ENCODE measurements at regions not wholly inside any gene's neighbourhood (a gene's known extent, or its start where the extent isn't known, plus 50 kb on each side); places are given as distances from the start of the nearest gene placed in this dataset.

DNA sequence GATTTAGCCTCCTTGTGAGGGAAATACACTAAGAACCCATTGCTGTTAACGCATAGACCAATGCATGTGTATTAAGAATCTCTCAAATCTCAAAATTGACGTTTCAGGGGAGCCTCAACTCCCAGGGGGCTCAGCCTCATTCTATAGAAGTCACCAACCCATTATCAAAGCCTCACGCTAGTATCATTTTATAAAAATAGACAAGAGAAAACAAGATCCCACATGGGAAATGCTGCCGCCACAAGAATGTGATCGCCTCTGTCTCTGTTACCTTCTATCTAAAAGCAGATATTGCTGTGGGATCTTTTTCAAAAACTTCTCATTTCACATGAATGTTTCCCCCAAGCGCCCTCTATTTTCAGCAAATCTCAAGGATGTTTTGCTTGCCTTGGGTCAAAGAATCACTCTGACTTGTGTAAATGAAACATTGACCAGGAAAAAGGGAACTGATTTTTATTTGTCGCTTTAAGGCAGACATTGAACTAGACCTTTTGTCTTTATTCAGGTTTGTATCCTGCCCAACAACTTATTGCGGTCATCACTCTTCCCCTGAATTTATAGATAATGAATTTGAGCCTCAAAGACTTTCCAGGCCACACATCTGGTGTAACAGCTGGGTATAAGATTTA, 679.0 kb upstream of the ID2 start (continued):
- TF ChIP-seq ZNF302 (tag by site-specific recombination; IDR thresholded peaks at IDR 0.05; ENCODE audit: low read depth): no peak
- TF ChIP-seq KLF8 (tag by site-specific recombination; IDR thresholded peaks at IDR 0.05): no peak
- TF ChIP-seq, protein P1, sequence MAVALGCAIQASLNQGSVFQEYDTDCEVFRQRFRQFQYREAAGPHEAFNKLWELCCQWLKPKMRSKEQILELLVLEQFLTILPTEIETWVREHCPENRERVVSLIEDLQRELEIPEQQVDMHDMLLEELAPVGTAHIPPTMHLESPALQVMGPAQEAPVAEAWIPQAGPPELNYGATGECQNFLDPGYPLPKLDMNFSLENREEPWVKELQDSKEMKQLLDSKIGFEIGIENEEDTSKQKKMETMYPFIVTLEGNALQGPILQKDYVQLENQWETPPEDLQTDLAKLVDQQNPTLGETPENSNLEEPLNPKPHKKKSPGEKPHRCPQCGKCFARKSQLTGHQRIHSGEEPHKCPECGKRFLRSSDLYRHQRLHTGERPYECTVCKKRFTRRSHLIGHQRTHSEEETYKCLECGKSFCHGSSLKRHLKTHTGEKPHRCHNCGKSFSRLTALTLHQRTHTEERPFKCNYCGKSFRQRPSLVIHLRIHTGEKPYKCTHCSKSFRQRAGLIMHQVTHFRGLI (tag by site-specific recombination; IDR thresholded peaks at IDR 0.05): no peak
- TF ChIP-seq, protein P2, sequence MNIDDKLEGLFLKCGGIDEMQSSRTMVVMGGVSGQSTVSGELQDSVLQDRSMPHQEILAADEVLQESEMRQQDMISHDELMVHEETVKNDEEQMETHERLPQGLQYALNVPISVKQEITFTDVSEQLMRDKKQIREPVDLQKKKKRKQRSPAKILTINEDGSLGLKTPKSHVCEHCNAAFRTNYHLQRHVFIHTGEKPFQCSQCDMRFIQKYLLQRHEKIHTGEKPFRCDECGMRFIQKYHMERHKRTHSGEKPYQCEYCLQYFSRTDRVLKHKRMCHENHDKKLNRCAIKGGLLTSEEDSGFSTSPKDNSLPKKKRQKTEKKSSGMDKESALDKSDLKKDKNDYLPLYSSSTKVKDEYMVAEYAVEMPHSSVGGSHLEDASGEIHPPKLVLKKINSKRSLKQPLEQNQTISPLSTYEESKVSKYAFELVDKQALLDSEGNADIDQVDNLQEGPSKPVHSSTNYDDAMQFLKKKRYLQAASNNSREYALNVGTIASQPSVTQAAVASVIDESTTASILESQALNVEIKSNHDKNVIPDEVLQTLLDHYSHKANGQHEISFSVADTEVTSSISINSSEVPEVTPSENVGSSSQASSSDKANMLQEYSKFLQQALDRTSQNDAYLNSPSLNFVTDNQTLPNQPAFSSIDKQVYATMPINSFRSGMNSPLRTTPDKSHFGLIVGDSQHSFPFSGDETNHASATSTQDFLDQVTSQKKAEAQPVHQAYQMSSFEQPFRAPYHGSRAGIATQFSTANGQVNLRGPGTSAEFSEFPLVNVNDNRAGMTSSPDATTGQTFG (tag by site-specific recombination; IDR thresholded peaks at IDR 0.05; ENCODE audit: borderline replicate concordance): no peak
- no peak for TF ChIP-seq ZNF660 (tag by site-specific recombination; IDR thresholded peaks at IDR 0.05)
- TF ChIP-seq, protein P3, sequence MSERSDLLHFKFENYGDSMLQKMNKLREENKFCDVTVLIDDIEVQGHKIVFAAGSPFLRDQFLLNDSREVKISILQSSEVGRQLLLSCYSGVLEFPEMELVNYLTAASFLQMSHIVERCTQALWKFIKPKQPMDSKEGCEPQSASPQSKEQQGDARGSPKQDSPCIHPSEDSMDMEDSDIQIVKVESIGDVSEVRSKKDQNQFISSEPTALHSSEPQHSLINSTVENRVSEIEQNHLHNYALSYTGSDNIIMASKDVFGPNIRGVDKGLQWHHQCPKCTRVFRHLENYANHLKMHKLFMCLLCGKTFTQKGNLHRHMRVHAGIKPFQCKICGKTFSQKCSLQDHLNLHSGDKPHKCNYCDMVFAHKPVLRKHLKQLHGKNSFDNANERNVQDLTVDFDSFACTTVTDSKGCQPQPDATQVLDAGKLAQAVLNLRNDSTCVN (tag by site-specific recombination; optimal IDR thresholded peaks at IDR 0.05): no peak
- no peak for TF ChIP-seq RBAK (tag by site-specific recombination; IDR thresholded peaks at IDR 0.05)

DNA sequence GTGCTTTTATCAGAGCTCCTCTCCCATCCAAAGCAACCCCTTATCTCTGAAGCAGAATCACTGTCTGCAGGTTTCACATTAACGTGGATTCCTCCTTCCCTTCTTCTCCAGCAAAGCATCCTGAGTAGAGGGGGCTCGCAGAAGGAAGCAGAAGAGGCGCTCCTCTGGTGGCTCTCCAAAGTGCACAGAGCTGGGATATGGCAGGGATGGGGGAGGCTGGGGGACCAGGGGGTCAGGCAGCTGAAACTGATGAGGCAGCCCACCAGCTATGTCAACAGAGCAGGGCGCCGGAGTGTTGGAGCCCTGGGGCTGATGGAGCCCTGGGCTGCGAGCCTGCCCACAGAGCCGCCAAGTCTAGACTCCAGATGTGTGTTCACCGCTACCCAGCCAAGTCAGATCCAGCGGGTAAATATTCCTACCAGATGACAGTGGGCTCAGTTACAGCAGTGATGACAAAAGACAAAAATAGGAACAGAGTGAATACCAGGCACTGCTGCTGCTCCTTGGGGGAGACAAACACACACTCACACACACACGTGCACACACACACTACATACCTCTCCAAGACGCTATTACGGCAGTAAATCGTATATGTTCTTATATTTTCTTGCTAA, 678.3 kb upstream of the ID2 start:
- peaks cover 3% of the 10 kb centered on the region; the same call in 1 of the 2 replicates for H3K4me1 ChIP-seq (ENCODE audit: control insufficient read depth, insufficient read depth, low read length)
- POLR2A ChIA-PET: interaction anchor here (0.6 kb wide), 2 partner anchors 12 to 41 kb away, joined by 3 read pairs; no protein-coding TSS in a partner anchor
- no peak overlapping the region for H3K4me3 ChIP-seq (ENCODE audit: low read depth, low read length)
- no peaks in the 10 kb centered on the region for H3K9me3 ChIP-seq (ENCODE audit: control insufficient read depth, insufficient read depth, low read depth, low read length)
- CTCF ChIA-PET: interaction anchor here (0.6 kb wide), 1 partner anchor 557 kb away, joined by 3 read pairs; no protein-coding TSS in a partner anchor
- no peak overlapping the region for H3K27ac ChIP-seq (ENCODE audit: extremely low read depth, low read depth, low read length)
- H3K36me3 ChIP-seq (ENCODE audit: control insufficient read depth in 2 of 2, insufficient read depth in 1 of 2, low read length in 2 of 2): no peaks in the 10 kb centered on the region
- TF ChIP-seq TRIM28 (IDR thresholded peaks at IDR 0.05; ENCODE audit: borderline replicate concordance, low read length) (peak; percentile 85), KLF7 (tag by site-specific recombination; IDR thresholded peaks at IDR 0.05; ENCODE audit: borderline replicate concordance) (no peak)

DNA sequence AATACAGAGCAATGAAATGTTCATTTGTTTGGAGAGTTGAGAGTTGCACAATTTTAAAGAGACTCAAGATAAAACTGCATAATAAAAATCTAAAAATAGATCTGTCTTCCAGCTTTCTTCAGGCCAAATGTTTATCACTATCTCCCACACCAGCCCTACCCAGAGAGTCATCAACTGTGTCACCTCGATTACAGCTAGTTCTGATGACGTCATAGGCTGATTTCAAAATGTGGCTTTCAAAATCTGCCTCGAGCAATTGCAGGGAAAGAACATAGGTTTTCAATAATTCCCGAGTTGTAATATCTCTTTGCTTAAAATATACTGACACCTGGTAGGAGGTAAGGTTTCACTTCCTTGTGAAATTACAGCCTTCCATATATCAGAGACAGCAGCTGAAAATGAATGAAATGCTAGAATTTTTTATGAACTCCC, 677.6 kb upstream of the ID2 start:
- no peak overlapping the region for H3K4me3 ChIP-seq (ENCODE audit: low read depth, low read length)
- H3K4me1 ChIP-seq (ENCODE audit: control insufficient read depth, insufficient read depth, low read length): peaks cover 3% of the 10 kb centered on the region; the same call in 1 of the 2 replicates
- CTCF ChIA-PET: interaction anchor here (0.6 kb wide), 2 partner anchors 556 to 1072 kb away, joined by 3 read pairs; no protein-coding TSS in a partner anchor
- POLR2A ChIA-PET: interaction anchor here (0.6 kb wide), 1 partner anchor 40 kb away, joined by 3 read pairs; no protein-coding TSS in a partner anchor
- TF ChIP-seq, protein P4, sequence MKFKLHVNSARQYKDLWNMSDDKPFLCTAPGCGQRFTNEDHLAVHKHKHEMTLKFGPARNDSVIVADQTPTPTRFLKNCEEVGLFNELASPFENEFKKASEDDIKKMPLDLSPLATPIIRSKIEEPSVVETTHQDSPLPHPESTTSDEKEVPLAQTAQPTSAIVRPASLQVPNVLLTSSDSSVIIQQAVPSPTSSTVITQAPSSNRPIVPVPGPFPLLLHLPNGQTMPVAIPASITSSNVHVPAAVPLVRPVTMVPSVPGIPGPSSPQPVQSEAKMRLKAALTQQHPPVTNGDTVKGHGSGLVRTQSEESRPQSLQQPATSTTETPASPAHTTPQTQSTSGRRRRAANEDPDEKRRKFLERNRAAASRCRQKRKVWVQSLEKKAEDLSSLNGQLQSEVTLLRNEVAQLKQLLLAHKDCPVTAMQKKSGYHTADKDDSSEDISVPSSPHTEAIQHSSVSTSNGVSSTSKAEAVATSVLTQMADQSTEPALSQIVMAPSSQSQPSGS (tag by site-specific recombination; IDR thresholded peaks at IDR 0.05; ENCODE audit: low read depth): peak; percentile 79
- TF ChIP-seq, protein P5, sequence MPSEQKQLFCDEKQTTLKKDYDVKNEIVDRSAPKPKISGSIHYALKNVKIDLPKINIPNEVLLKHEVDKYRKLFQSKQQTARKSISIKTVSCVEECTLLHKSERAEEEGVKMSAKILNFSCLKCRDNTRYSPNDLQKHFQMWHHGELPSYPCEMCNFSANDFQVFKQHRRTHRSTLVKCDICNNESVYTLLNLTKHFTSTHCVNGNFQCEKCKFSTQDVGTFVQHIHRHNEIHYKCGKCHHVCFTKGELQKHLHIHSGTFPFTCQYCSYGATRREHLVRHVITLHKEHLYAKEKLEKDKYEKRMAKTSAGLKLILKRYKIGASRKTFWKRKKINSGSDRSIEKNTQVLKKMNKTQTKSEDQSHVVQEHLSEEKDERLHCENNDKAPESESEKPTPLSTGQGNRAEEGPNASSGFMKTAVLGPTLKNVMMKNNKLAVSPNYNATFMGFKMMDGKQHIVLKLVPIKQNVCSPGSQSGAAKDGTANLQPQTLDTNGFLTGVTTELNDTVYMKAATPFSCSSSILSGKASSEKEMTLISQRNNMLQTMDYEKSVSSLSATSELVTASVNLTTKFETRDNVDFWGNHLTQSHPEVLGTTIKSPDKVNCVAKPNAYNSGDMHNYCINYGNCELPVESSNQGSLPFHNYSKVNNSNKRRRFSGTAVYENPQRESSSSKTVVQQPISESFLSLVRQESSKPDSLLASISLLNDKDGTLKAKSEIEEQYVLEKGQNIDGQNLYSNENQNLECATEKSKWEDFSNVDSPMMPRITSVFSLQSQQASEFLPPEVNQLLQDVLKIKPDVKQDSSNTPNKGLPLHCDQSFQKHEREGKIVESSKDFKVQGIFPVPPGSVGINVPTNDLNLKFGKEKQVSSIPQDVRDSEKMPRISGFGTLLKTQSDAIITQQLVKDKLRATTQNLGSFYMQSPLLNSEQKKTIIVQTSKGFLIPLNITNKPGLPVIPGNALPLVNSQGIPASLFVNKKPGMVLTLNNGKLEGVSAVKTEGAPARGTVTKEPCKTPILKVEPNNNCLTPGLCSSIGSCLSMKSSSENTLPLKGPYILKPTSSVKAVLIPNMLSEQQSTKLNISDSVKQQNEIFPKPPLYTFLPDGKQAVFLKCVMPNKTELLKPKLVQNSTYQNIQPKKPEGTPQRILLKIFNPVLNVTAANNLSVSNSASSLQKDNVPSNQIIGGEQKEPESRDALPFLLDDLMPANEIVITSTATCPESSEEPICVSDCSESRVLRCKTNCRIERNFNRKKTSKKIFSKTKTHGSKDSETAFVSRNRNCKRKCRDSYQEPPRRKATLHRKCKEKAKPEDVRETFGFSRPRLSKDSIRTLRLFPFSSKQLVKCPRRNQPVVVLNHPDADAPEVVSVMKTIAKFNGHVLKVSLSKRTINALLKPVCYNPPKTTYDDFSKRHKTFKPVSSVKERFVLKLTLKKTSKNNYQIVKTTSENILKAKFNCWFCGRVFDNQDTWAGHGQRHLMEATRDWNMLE (tag by site-specific recombination; conservative IDR thresholded peaks at IDR 0.05; ENCODE audit: low read depth): no peak
- peak; percentile 81 for TF ChIP-seq ZBTB21 (tag by site-specific recombination; IDR thresholded peaks at IDR 0.05)
- H3K9me3 ChIP-seq (ENCODE audit: control insufficient read depth, insufficient read depth, low read depth, low read length): no peaks in the 10 kb centered on the region
- H3K36me3 ChIP-seq (ENCODE audit: control insufficient read depth in 2 of 2, insufficient read depth in 1 of 2, low read length in 2 of 2): no peaks in the 10 kb centered on the region
- no peak overlapping the region for H3K27ac ChIP-seq (ENCODE audit: extremely low read depth, low read depth, low read length)
